Activated CD8-positive, alpha-beta memory T cell treated with anti-CD3 and anti-CD28 coated beads, Interleukin-2, amount 10 ng/mL, durations not matched to agents 7 days and 5 days (primary cell): ENCODE measurements at regions not wholly inside any gene's neighbourhood (a gene's known extent, or its start where the extent isn't known, plus 50 kb on each side); places are given as distances from the start of the nearest gene placed in this dataset.

Source experiments
- ATAC-seq: fragments of 150-1000 bp; cut with Tn5 transposase; one replicate; pipeline ENCODE4 v1.10.0; 2021; ENCODE audit warnings: moderate library complexity
- CTCF ChIA-PET: fragments of 350-600 bp; sonication (Branson Sonifier 250); formaldehyde crosslinking; loops from one replicate; lab custom pipeline; 2021; ENCODE audit warnings: antibody characterized with exemption; lab: Charles Lee
- DNase-seq: peaks from one replicate; pipeline ENCODE4 v3.0.0-alpha.2; 2020
- H3K27ac Mint-ChIP-seq: one replicate; pipeline ENCODE4 v1.8.0; 2021; ENCODE audit warnings: mild to moderate bottlenecking, mixed read lengths
- H3K27me3 Mint-ChIP-seq: one replicate; pipeline ENCODE4 v1.8.0; 2021; ENCODE audit warnings: mixed read lengths
- H3K36me3 Mint-ChIP-seq: one replicate; pipeline ENCODE4 v1.8.0; 2021; ENCODE audit warnings: mild to moderate bottlenecking, mixed read lengths
- H3K4me1 Mint-ChIP-seq: one replicate; pipeline ENCODE4 v1.8.0; 2021; ENCODE audit warnings: mixed read lengths
- H3K4me3 Mint-ChIP-seq: one replicate; pipeline ENCODE4 v1.8.0; 2021; ENCODE audit warnings: mild to moderate bottlenecking, moderate library complexity, mixed read lengths
- H3K9me3 Mint-ChIP-seq: one replicate; pipeline ENCODE4 v1.8.0; 2022; ENCODE audit warnings: low read depth, mixed read lengths

DNA sequence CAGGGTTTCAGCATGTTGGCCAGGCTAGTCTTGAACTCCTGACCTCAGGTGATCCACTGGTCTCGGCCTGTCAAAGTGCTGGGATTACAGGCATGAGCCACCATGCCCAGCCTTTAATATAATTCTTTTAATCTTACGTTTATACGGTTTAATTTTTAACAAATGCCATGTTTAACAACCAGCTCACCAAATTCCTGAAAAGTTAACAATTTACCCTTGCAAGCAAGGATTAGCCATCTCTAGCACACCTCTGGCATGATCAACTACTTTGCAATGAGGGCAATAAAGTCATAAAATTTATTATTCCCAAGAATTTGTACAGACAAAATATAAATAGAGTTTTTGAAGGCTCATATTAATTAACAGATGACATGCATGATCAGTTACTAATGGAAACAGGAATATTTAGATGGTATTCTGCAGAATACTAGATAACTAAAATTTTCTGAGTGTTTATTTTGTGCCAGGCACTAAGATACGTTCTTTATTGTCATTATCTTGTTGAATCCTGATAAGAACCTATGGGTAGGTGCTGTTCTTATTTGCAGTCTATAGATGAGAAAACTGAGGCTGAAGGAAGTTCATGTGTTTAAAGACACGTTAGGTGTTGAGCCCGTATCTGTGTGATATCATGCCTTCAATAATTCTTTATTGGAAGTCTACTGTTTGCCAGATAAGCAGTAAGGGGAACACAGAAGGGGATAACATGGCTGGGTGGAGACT lies 190.1 kb downstream of the CDCA7 start:
- no peaks in the 10 kb centered on the region for H3K4me1 Mint-ChIP-seq
- H3K27me3 Mint-ChIP-seq, result peaks cover 20% of the 10 kb centered on the region
- DNase-seq (no peak), ATAC-seq (no peak)
- H3K4me3 Mint-ChIP-seq, result no peak overlapping the region
- no peak overlapping the region for H3K27ac Mint-ChIP-seq
- no peaks in the 10 kb centered on the region for H3K9me3 Mint-ChIP-seq
- CTCF ChIA-PET, result no interaction called here
- no peaks in the 10 kb centered on the region for H3K36me3 Mint-ChIP-seq

GRCh38 chr2:173545364-173545763 lies 190.7 kb downstream of the CDCA7 start:
- CTCF ChIA-PET, result no interaction called here

GRCh38 chr2:173547499-173547898 lies 192.8 kb downstream of the CDCA7 start:
- Mint-ChIP-seq H3K4me3 (no peak overlapping the region), H3K36me3 (no peaks in the 10 kb centered on the region), H3K27ac (no peak overlapping the region), H3K9me3 (no peaks in the 10 kb centered on the region), H3K4me1 (no peaks in the 10 kb centered on the region), H3K27me3 (peaks cover 22% of the 10 kb centered on the region)
- DNase-seq (no peak), ATAC-seq (no peak)
- CTCF ChIA-PET, result interaction anchor here (1.4 kb wide), 1 partner anchor 21 kb away, joined by 3 read pairs; no protein-coding TSS in a partner anchor

More at GRCh38 chr2:173545364-173545763, 190.7 kb downstream of the CDCA7 start:
- H3K4me1 Mint-ChIP-seq, result no peaks in the 10 kb centered on the region
- no peak overlapping the region for H3K4me3 Mint-ChIP-seq
- DNase-seq (no peak), ATAC-seq (no peak)
- H3K27me3 Mint-ChIP-seq, result peaks cover 20% of the 10 kb centered on the region
- no peak overlapping the region for H3K27ac Mint-ChIP-seq
- no peaks in the 10 kb centered on the region for H3K9me3 Mint-ChIP-seq
- no peaks in the 10 kb centered on the region for H3K36me3 Mint-ChIP-seq

DNA sequence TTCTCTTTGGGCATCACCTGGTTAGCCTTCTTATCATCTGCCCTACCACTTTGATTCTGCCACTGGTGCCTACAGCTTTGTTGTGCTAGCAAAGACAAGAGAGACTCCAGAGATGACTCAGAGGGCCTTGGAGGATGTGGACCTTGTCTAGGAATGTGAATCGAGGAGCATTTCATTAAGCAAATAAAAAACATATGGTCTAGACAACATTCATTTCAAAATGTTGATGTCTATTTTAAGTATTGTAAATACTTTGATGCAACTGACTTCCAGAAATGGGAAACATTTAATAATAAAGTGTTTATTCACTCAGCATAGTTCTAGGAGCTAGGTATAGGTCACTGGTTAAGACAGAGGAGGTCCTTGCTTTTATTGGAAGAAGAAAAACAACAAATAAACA lies 195.5 kb downstream of the CDCA7 start:
- no peaks in the 10 kb centered on the region for H3K36me3 Mint-ChIP-seq
- no peak overlapping the region for H3K4me3 Mint-ChIP-seq
- no peaks in the 10 kb centered on the region for H3K4me1 Mint-ChIP-seq
- no peaks in the 10 kb centered on the region for H3K9me3 Mint-ChIP-seq
- CTCF ChIA-PET, result no interaction called here
- DNase-seq, result no peak
- ATAC-seq, result no peak
- H3K27ac Mint-ChIP-seq, result no peak overlapping the region
- peaks cover 25% of the 10 kb centered on the region for H3K27me3 Mint-ChIP-seq

DNA sequence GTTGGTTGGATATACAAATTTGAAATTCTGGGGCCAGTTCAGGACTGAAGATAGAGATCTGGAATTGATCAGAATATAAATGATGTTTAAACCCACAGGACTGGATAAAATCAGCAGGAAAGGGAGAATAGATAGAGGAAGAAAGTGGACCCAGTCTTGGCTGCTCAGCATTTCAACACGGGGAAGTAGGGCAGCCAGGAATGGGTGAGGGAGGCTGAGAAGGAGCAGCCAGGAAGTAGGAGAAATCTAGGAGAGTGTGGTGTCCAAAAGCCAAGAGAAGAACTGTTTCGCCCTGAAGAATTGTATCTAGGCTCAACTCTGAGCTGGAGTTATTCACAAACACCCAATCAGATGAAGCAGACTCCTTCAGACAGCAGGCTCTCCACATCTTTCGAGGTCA lies 197.9 kb downstream of the CDCA7 start:
- H3K27ac Mint-ChIP-seq, result no peak overlapping the region
- no peaks in the 10 kb centered on the region for H3K4me1 Mint-ChIP-seq
- CTCF ChIA-PET, result no interaction called here
- no peaks in the 10 kb centered on the region for H3K9me3 Mint-ChIP-seq
- H3K36me3 Mint-ChIP-seq, result no peaks in the 10 kb centered on the region
- no peak for ATAC-seq
- H3K27me3 Mint-ChIP-seq, result peaks cover 28% of the 10 kb centered on the region
- DNase-seq, result no peak
- no peak overlapping the region for H3K4me3 Mint-ChIP-seq

DNA sequence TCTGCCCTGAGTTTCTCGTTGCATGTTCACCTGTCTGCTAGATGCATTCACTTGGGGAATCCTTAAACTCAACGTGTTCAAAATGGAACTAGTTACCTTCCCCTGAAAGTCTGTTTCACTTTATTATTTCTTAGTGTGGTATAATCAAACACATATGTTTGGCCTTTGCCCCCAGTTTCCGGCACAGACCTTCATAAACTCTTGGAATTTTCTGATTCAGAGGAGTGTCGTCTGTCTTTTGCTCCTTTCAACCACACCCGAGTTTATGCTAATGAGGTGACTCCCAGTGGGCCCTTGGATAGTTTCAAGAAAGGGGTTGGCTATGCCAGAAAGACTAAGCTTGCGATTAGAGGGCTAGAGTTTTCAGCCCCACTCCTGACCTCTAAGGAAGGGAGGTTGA lies 198.9 kb downstream of the CDCA7 start:
- H3K4me1 Mint-ChIP-seq, result no peaks in the 10 kb centered on the region

DNA sequence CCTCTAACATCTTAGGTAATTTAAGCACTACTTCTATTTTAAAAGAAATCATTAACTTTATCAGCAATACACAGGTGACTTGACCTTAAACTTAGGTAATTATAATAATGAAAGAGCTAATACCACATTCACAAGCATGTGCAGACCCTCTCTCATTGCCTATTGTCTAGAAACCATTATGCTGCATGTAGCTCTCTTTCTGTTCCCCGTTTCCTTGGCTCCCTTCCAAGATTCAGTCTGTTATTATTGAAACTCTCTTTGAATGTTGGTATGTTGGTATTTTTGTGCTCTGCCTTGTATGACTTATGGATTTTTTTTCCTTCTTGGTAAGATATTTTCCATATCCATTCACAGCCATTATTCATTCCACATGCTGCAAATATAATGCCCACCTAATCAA lies 201.2 kb downstream of the CDCA7 start:
- peaks cover 22% of the 10 kb centered on the region for H3K27me3 Mint-ChIP-seq
- no peaks in the 10 kb centered on the region for H3K4me1 Mint-ChIP-seq
- H3K36me3 Mint-ChIP-seq, result no peaks in the 10 kb centered on the region
- no peaks in the 10 kb centered on the region for H3K9me3 Mint-ChIP-seq
- CTCF ChIA-PET, result no interaction called here
- no peak overlapping the region for H3K27ac Mint-ChIP-seq
- DNase-seq (no peak), ATAC-seq (no peak)
- no peak overlapping the region for H3K4me3 Mint-ChIP-seq

More for the DNA sequence above, 198.9 kb downstream of the CDCA7 start:
- Mint-ChIP-seq H3K27me3 (peaks cover 24% of the 10 kb centered on the region), H3K27ac (no peak overlapping the region), H3K36me3 (no peaks in the 10 kb centered on the region), H3K9me3 (no peaks in the 10 kb centered on the region), H3K4me3 (no peak overlapping the region)
- no peak for DNase-seq
- CTCF ChIA-PET, result no interaction called here
- no peak for ATAC-seq

DNA sequence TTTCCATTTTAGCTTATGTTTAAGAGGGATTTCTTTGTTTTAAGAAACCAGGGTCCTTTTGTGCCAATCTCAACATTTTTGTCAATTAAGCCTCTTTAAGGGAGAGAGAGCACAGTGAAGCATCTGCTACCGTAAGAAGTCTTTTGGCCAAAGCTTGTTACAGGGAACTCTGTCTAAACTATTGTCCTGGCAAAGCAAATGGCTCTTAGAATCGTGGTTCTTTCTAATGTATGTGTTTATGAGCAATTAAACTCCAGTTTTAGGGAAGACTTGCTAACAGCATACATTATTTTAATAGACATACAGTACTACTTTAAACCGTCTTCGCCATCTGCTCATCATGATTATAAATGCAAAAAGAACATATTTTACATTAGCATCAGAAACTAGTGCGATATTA lies 202.1 kb downstream of the CDCA7 start:
- no peak for ATAC-seq
- Mint-ChIP-seq H3K4me3 (no peak overlapping the region), H3K4me1 (no peaks in the 10 kb centered on the region), H3K27me3 (peaks cover 25% of the 10 kb centered on the region), H3K36me3 (no peaks in the 10 kb centered on the region), H3K9me3 (no peaks in the 10 kb centered on the region), H3K27ac (no peak overlapping the region)
- CTCF ChIA-PET, result no interaction called here
- DNase-seq, result no peak

GRCh38 chr2:173557497-173557896 lies 202.8 kb downstream of the CDCA7 start:
- Mint-ChIP-seq H3K27me3 (peaks cover 26% of the 10 kb centered on the region), H3K9me3 (no peaks in the 10 kb centered on the region), H3K27ac (no peak overlapping the region), H3K36me3 (no peaks in the 10 kb centered on the region), H3K4me3 (no peak overlapping the region), H3K4me1 (no peaks in the 10 kb centered on the region)
- ATAC-seq (no peak), DNase-seq (no peak)
- CTCF ChIA-PET, result interaction anchor here (1.5 kb wide), 1 partner anchor 10 kb away, joined by 3 read pairs; no protein-coding TSS in a partner anchor

GRCh38 chr2:173567493-173567892 lies 212.8 kb downstream of the CDCA7 start:
- H3K4me3 Mint-ChIP-seq, result no peak overlapping the region
- H3K27me3 Mint-ChIP-seq, result peaks cover 43% of the 10 kb centered on the region
- no peaks in the 10 kb centered on the region for H3K9me3 Mint-ChIP-seq
- no peaks in the 10 kb centered on the region for H3K4me1 Mint-ChIP-seq
- CTCF ChIA-PET, result interaction anchor here (1.0 to 1.6 kb wide), 2 partner anchors 8 to 10 kb away, joined by 3 read pairs; no protein-coding TSS in a partner anchor
- ATAC-seq (no peak), DNase-seq (no peak)
- H3K27ac Mint-ChIP-seq, result no peak overlapping the region
- no peaks in the 10 kb centered on the region for H3K36me3 Mint-ChIP-seq

DNA sequence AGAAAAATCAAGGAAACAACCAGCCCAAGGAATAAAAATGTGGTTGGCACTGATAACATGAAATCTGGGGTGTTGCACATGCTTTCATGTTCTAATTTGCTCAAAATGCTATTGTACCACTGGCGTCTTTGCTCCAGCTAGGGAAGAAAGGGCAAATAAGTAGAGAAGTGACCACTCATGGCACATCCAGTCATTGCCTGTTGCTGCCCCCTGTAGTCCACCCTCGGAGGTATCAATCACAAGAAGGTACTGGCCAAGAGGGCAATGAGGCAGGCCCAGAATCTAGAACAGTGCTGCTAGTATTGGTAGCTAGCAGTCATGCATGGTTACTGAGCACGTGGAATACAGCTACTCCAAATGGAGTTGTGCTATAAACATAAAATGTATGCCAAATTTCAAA lies 213.4 kb downstream of the CDCA7 start:
- DNase-seq (no peak), ATAC-seq (no peak)
- Mint-ChIP-seq H3K27ac (no peak overlapping the region), H3K36me3 (no peaks in the 10 kb centered on the region), H3K27me3 (peaks cover 39% of the 10 kb centered on the region), H3K4me1 (peaks cover 5% of the 10 kb centered on the region), H3K4me3 (no peak overlapping the region), H3K9me3 (no peaks in the 10 kb centered on the region)
- CTCF ChIA-PET, result interaction anchor here (0.7 to 1.6 kb wide), 4 partner anchors 8 to 165 kb away, joined by 3 read pairs; no protein-coding TSS in a partner anchor

GRCh38 chr2:173571021-173571821 lies 216.5 kb downstream of the CDCA7 start:
- no peaks in the 10 kb centered on the region for H3K36me3 Mint-ChIP-seq
- ATAC-seq, result no peak
- peaks cover 23% of the 10 kb centered on the region for H3K27me3 Mint-ChIP-seq
- CTCF ChIA-PET, result no interaction called here
- no peak overlapping the region for H3K27ac Mint-ChIP-seq
- no peak for DNase-seq
- H3K4me3 Mint-ChIP-seq, result no peak overlapping the region
- peaks cover 6% of the 10 kb centered on the region for H3K4me1 Mint-ChIP-seq
- peaks cover 3% of the 10 kb centered on the region for H3K9me3 Mint-ChIP-seq

DNA sequence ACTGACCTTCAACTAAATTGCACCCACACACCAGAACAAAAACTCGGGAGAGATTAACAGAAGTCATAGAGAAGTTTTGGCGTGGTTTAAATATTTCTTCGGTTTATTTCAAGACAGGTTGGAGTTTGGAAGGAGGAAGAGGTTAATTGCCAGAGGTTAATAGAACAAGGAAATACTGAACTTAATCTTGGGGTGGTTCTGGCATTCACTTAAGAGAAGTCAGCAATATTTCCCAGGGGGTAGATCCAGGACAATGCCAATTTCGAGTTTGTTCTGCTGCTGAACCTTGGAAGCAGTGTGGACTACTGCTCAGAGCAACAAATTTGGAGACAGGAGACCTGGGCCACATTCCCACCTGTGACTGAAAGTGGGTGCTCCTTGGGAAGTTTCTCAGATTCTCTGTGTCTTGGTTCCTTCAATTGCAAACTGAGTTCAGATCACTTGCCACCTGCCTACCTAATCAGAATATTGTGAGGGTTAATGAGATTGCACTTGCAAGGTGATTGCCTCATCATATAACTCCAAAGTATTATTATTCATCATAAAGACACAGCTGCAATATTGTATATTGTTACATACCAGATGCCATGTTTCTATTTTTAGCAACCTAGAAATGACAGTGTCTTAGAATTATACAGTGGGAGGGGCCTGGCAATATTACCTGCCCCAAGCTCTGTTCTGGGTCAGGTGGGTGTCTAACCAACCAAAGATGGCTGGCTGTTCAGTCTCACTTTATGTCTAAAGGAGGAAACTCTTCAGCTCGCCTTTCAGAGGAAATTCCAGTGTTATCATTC lies 217.4 kb downstream of the CDCA7 start:
- H3K9me3 Mint-ChIP-seq, result peaks cover 3% of the 10 kb centered on the region
- H3K4me3 Mint-ChIP-seq, result no peak overlapping the region
- DNase-seq (no peak), ATAC-seq (no peak)
- H3K4me1 Mint-ChIP-seq, result peaks cover 6% of the 10 kb centered on the region
- CTCF ChIA-PET, result no interaction called here
- H3K27me3 Mint-ChIP-seq, result peaks cover 19% of the 10 kb centered on the region
- H3K27ac Mint-ChIP-seq, result no peak overlapping the region
- no peaks in the 10 kb centered on the region for H3K36me3 Mint-ChIP-seq
